Breast epithelium (tissue), 3 donors: ENCODE measurements at regions not wholly inside any gene's neighbourhood (a gene's known extent, or its start where the extent isn't known, plus 50 kb on each side); places are given as distances from the start of the nearest gene placed in this dataset.

ENCODE experiments used
- CTCF ChIP-seq, 3 donors: fragments of 450-650 bp; IDR thresholded peaks; one replicate each; pipeline ENCODE4 v1.5.1; 2016 to 2017; ENCODE audit warnings: antibody characterized with exemption in 3 of 3, mild to moderate bottlenecking in 3 of 3, moderate library complexity in 3 of 3
- POLR2A ChIP-seq: fragments of 450-650 bp; IDR thresholded peaks from one replicate; pipeline ENCODE4 v1.6.1; 2016; ENCODE audit warnings: antibody characterized with exemption, mild to moderate bottlenecking, moderate library complexity
- POLR2AphosphoS5 ChIP-seq, 3 donors: sonication (generic); formaldehyde crosslinking; IDR thresholded peaks; one replicate each; pipeline ENCODE4 v1.6.1; 2017; ENCODE audit warnings: antibody characterized with exemption in 3 of 3

- no peak for TF ChIP-seq POLR2A
- TF ChIP-seq POLR2AphosphoS5 (IDR thresholded peaks at IDR 0.05): no peak
- no peak for TF ChIP-seq CTCF (IDR thresholded peaks at IDR 0.05)
Observed at GRCh38 chr17:53166731-53167130, 656.0 kb upstream of the KIF2B start.
